OCI-LY7 (cell line): ENCODE measurements at regions not wholly inside any gene's neighbourhood (a gene's known extent, or its start where the extent isn't known, plus 50 kb on each side); places are given as distances from the start of the nearest gene placed in this dataset.

Experiments used
- BruUV-seq: library from RNA; stranded (reverse); fragments of 400-500 nt; replicated peaks from 2 replicates; lab custom pipeline; 2021; lab: Mats Ljungman, UMichigan
- CTCF ChIA-PET: fragments of 300-600 bp; sonication (Branson Sonifier 250); formaldehyde crosslinking; loops from one replicate; lab custom pipeline; 2022; ENCODE audit warnings: antibody characterized with exemption; ENCODE audit not compliant: unreplicated experiment; lab: Charles Lee
- POLR2A ChIA-PET: fragments of 300-600 bp; sonication (Branson Sonifier 250); formaldehyde crosslinking; loops from one replicate; lab custom pipeline; 2022; ENCODE audit warnings: antibody characterized with exemption; lab: Charles Lee
- DNase-seq: peaks from one replicate; pipeline ENCODE4 v3.0.0-alpha.2; 2015; ENCODE audit warnings: low spot score
- H2AFZ ChIP-seq: fragments of 200-600 bp; sonication (generic), shearing (Covaris generic); 2 replicates; pipeline ENCODE4 v1.6.1; 2014; ENCODE audit warnings: mild to moderate bottlenecking, antibody characterized with exemption, low read length, moderate library complexity
- H3K27ac ChIP-seq: fragments of 200-600 bp; sonication (generic); 2 replicates; pipeline ENCODE4 v1.5.1; 2014; ENCODE audit warnings: mixed run types, low read depth, mild to moderate bottlenecking, moderate library complexity, low read length, inconsistent platforms; ENCODE audit not compliant: poor library complexity, severe bottlenecking
- H3K36me3 ChIP-seq: fragments of 200-600 bp; sonication (generic); 2 replicates; pipeline ENCODE4 v1.6.1; 2014; ENCODE audit warnings: mild to moderate bottlenecking, antibody characterized with exemption, low read length, moderate library complexity, mixed read lengths; ENCODE audit not compliant: insufficient read depth
- H3K4me1 ChIP-seq: fragments of 200-600 bp; sonication (generic); 2 replicates; pipeline ENCODE4 v1.5.1; 2014; ENCODE audit warnings: mild to moderate bottlenecking, low read length; ENCODE audit not compliant: insufficient read depth, poor library complexity, severe bottlenecking
- H3K4me2 ChIP-seq: fragments of 200-600 bp; sonication (generic); 2 replicates; pipeline ENCODE4 v1.6.1; 2014; ENCODE audit warnings: mild to moderate bottlenecking, low read length
- H3K4me3 ChIP-seq: fragments of 200-600 bp; sonication (generic); 2 replicates; pipeline ENCODE4 v1.5.1; 2014; ENCODE audit warnings: mild to moderate bottlenecking, low read depth, low read length; ENCODE audit not compliant: poor library complexity, severe bottlenecking
- H3K79me2 ChIP-seq: fragments of 200-600 bp; sonication (generic); 2 replicates; pipeline ENCODE4 v1.6.1; 2016; ENCODE audit warnings: low read depth, mild to moderate bottlenecking, low read length, moderate library complexity, mixed read lengths; ENCODE audit not compliant: insufficient read depth
- H3K9me2 ChIP-seq: fragments of 200-600 bp; sonication (generic); 2 replicates; pipeline ENCODE4 v1.6.1; 2016; ENCODE audit warnings: mild to moderate bottlenecking, low read length, mixed read lengths; ENCODE audit not compliant: insufficient read depth
- H3K9me3 ChIP-seq: fragments of 200-600 bp; sonication (generic); 2 replicates; pipeline ENCODE4 v1.6.1; 2014; ENCODE audit warnings: mild to moderate bottlenecking, mixed run types, low read length, mixed read lengths
- H4K20me1 ChIP-seq: fragments of 200-600 bp; sonication (generic); 2 replicates; pipeline ENCODE4 v1.6.1; 2014; ENCODE audit warnings: mild to moderate bottlenecking, antibody characterized with exemption, low read length, moderate library complexity, mixed read lengths; ENCODE audit not compliant: insufficient read depth
- CTCF ChIP-seq: fragments of 200-600 bp; sonication (generic); conservative IDR thresholded peaks from 2 replicates; pipeline ENCODE4 v1.5.1; 2014; ENCODE audit warnings: mild to moderate bottlenecking, antibody characterized with exemption, low read length, moderate library complexity, mixed read lengths
- EZH2phosphoT487 ChIP-seq: fragments of 200-600 bp; sonication (generic); IDR thresholded peaks from 2 replicates; pipeline ENCODE4 v1.6.1; 2018; ENCODE audit warnings: low read depth, borderline replicate concordance, mild to moderate bottlenecking, mixed run types, antibody characterized with exemption, low read length, moderate library complexity, mixed read lengths
- intact Hi-C: fragments of 100-400 bp; cut with micrococcal nuclease; formaldehyde crosslinking; loops from one replicate; pipeline ENCODE4 v1.10.0; 2022; ENCODE audit not compliant: unreplicated experiment

DNA sequence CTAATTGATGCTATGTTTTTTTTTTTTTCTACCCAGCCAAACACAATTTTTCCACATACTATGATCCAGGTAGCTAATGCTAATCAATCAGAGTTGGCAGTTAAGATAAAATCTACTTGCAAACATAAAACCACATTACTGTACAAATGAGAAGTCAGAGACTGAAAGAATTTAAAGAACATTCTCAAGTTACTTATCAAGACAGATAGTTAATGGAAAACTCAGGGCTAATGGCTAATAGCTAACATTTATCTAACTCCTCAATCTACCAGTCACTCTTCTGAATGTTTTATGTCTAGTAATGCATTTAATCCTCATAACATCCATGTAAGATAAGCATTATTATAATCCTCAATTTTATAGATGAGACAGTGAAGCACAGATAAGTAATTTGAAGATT lies 537.6 kb upstream of the SETBP1 start:
- no peaks in the 10 kb centered on the region for H3K79me2 ChIP-seq
- no peaks in the 10 kb centered on the region for H3K4me1 ChIP-seq
- no peak for DNase-seq
- H3K9me2 ChIP-seq = no peaks in the 10 kb centered on the region
- H3K4me3 ChIP-seq = no peak overlapping the region
- no peak overlapping the region for H3K4me2 ChIP-seq
- H3K36me3 ChIP-seq = no peaks in the 10 kb centered on the region
- no peaks in the 10 kb centered on the region for H4K20me1 ChIP-seq
- POLR2A ChIA-PET = interaction anchor here (0.7 kb wide), 1 partner anchor 85 kb away, joined by 3 read pairs; no protein-coding TSS in a partner anchor
- intact Hi-C loops = no loop called here
- H3K27ac ChIP-seq = no peak overlapping the region
- TF ChIP-seq EZH2phosphoT487 (no peak), CTCF (no peak)
- CTCF ChIA-PET = no interaction called here
- H3K9me3 ChIP-seq = no peaks in the 10 kb centered on the region
- BruUV-seq = no TSS peak
- H2AFZ ChIP-seq = no peak overlapping the region

DNA sequence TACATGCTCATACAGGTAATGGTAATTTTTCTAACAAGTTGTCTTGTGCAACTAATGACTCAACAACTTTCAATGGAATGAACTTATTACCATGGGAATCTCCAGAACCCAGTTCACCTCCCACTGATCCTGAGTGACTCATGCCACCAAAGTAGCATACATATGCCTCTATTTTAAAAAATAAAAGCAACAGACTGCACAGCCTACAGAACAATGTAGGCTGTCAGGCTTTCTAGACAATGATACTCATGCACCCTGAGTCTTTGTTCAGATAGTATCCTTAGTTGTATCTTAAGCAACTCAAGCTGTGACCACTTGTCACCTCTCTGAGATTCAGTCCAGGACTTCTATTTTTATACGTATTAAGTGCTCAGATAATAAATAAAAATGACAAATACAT lies 531.0 kb upstream of the SETBP1 start:
- no peak for TF ChIP-seq CTCF
- no peak for TF ChIP-seq EZH2phosphoT487
- Histone ChIP-seq H2AFZ (no peak overlapping the region), H3K4me2 (no peak overlapping the region), H3K36me3 (no peaks in the 10 kb centered on the region), H4K20me1 (no peaks in the 10 kb centered on the region), H3K27ac (no peak overlapping the region), H3K4me3 (no peak overlapping the region), H3K9me3 (no peaks in the 10 kb centered on the region), H3K9me2 (no peaks in the 10 kb centered on the region), H3K4me1 (no peaks in the 10 kb centered on the region), H3K79me2 (no peaks in the 10 kb centered on the region)
- ChIA-PET CTCF (no interaction called here), POLR2A (no interaction called here)
- no peak for DNase-seq
- intact Hi-C loops = no loop called here
- BruUV-seq = no TSS peak

- Histone ChIP-seq H3K4me3 (no peak overlapping the region), H3K4me2 (no peak overlapping the region), H3K4me1 (no peaks in the 10 kb centered on the region), H3K27ac (no peak overlapping the region), H3K79me2 (no peaks in the 10 kb centered on the region), H2AFZ (no peak overlapping the region), H3K9me2 (no peaks in the 10 kb centered on the region), H3K36me3 (no peaks in the 10 kb centered on the region), H3K9me3 (no peaks in the 10 kb centered on the region), H4K20me1 (no peaks in the 10 kb centered on the region)
- ChIA-PET POLR2A (interaction anchor here (0.6 kb wide), 1 partner anchor 62 kb away, joined by 3 read pairs; no protein-coding TSS in a partner anchor), CTCF (no interaction called here)
- TF ChIP-seq EZH2phosphoT487 = no peak
- no peak for TF ChIP-seq CTCF
- intact Hi-C loops = no loop called here
- DNase-seq = no peak
- no TSS peak for BruUV-seq
Measured at GRCh38 chr18:44153981-44154380, 526.7 kb upstream of the SETBP1 start.
